Neural progenitor cell (in vitro differentiated cells): ENCODE measurements at regions not wholly inside any gene's neighbourhood (a gene's known extent, or its start where the extent isn't known, plus 50 kb on each side); places are given as distances from the start of the nearest gene placed in this dataset.

Experiments
- DNase-seq: peaks from one replicate; pipeline ENCODE4 v3.0.0-alpha.2; 2016; ENCODE audit warnings: low spot score
- H2AFZ ChIP-seq: fragments of 200-600 bp; sonication (generic); replicated peaks from 2 replicates; pipeline ENCODE4 v1.6.1; 2016; ENCODE audit warnings: antibody characterized with exemption
- H3F3A ChIP-seq: fragments of 200-600 bp; sonication (generic); 2 replicates; pipeline ENCODE4 v1.6.1; 2016; ENCODE audit warnings: antibody characterized with exemption, low read depth
- H3K27ac ChIP-seq: fragments of 200-600 bp; sonication (generic); 2 replicates; pipeline ENCODE4 v1.5.1; 2016; ENCODE audit warnings: mild to moderate bottlenecking
- H3K27me3 ChIP-seq: fragments of 200-600 bp; sonication (generic); 2 replicates; pipeline ENCODE4 v1.6.1; 2016; ENCODE audit warnings: mild to moderate bottlenecking, moderate library complexity
- H3K36me3 ChIP-seq: fragments of 200-600 bp; sonication (generic); 2 replicates; pipeline ENCODE4 v1.5.1; 2016
- H3K4me1 ChIP-seq: fragments of 200-600 bp; sonication (generic); 2 replicates; pipeline ENCODE4 v1.6.1; 2016; ENCODE audit warnings: mixed run types
- H3K4me2 ChIP-seq: fragments of 200-600 bp; sonication (generic); 2 replicates; pipeline ENCODE4 v1.6.1; 2016
- H3K4me3 ChIP-seq: fragments of 200-600 bp; sonication (generic); 2 replicates; pipeline ENCODE4 v1.5.1; 2016
- H3K79me2 ChIP-seq: fragments of 200-600 bp; sonication (generic); 2 replicates; pipeline ENCODE4 v1.6.1; 2016; ENCODE audit warnings: low read depth
- H3K9ac ChIP-seq: fragments of 200-600 bp; sonication (generic); 2 replicates; pipeline ENCODE4 v1.6.1; 2016
- H3K9me3 ChIP-seq: fragments of 200-600 bp; sonication (generic); 2 replicates; pipeline ENCODE4 v1.5.1; 2016; ENCODE audit warnings: low read depth
- H4K20me1 ChIP-seq: fragments of 200-600 bp; sonication (generic); 2 replicates; pipeline ENCODE4 v1.6.1; 2016; ENCODE audit warnings: low read depth
- H3K27ac Mint-ChIP-seq: 3 replicates; pipeline ENCODE4 v1.8.0; 2021; ENCODE audit warnings: mixed read lengths
- H3K27me3 Mint-ChIP-seq: 2 replicates; pipeline ENCODE4 v1.8.0; 2022; ENCODE audit warnings: low read depth, mild to moderate bottlenecking, inconsistent platforms, moderate library complexity, mixed read lengths; ENCODE audit not compliant: insufficient read depth
- H3K36me3 Mint-ChIP-seq: 3 replicates; pipeline ENCODE4 v1.8.0; 2021; ENCODE audit warnings: mixed read lengths
- H3K4me1 Mint-ChIP-seq: 3 replicates; pipeline ENCODE4 v1.8.0; 2021; ENCODE audit warnings: mixed read lengths
- H3K4me3 Mint-ChIP-seq: 3 replicates; pipeline ENCODE4 v1.8.0; 2021; ENCODE audit warnings: mild to moderate bottlenecking, moderate library complexity, mixed read lengths
- H3K9me3 Mint-ChIP-seq: 3 replicates; pipeline ENCODE4 v1.8.0; 2020; ENCODE audit warnings: mixed read lengths
- EZH2 ChIP-seq: fragments of 200-600 bp; sonication (generic); IDR thresholded peaks from 2 replicates; pipeline ENCODE4 v1.6.1; 2017; ENCODE audit warnings: antibody characterized with exemption, mild to moderate bottlenecking, moderate library complexity
- EZH2phosphoT487 ChIP-seq: fragments of 200-600 bp; sonication (generic); IDR thresholded peaks from 2 replicates; pipeline ENCODE4 v1.6.1; 2017; ENCODE audit warnings: antibody characterized with exemption
- TF ChIP-seq, protein P1 (sequence below): fragments of 200-600 bp; sonication (generic); IDR thresholded peaks from 2 replicates; pipeline ENCODE4 v1.5.1; 2017; ENCODE audit warnings: antibody characterized with exemption, mild to moderate bottlenecking

DNA sequence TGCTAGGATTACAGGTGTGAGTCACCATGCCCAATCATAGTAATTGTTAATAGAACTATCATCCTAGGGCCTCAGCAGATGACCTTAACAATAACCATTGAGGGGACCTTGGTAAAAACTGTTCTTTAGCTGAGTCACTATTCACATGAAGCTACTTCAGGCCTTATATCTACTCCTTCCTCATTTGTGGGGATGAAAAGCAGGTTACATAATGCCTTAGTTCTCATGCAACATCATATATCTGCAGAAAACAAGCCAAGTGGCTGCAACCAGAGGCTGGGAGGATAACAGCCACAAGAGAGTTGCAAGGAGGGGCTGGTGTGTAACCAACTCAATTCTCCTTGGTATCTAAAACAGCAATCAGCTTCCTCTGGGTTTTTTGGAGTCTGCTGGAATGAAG is 445.4 kb downstream of the NBAS start:
- Mint-ChIP-seq H3K9me3 (peaks cover 33% of the 10 kb centered on the region), H3K36me3 (peaks cover 4% of the 10 kb centered on the region), H3K27me3 (peaks cover 13% of the 10 kb centered on the region), H3K27ac (no peak overlapping the region), H3K4me1 (peaks cover 16% of the 10 kb centered on the region), H3K4me3 (no peak overlapping the region)
- Histone ChIP-seq H3K4me3 (no peak overlapping the region), H3K27me3 (no peaks in the 10 kb centered on the region), H3K4me1 (no peaks in the 10 kb centered on the region), H3K9me3 (peaks cover 12% of the 10 kb centered on the region), H2AFZ (no peak overlapping the region), H3K27ac (no peak overlapping the region), H3K79me2 (no peaks in the 10 kb centered on the region), H3K4me2 (no peak overlapping the region), H3K36me3 (peaks cover 5% of the 10 kb centered on the region), H3K9ac (no peak overlapping the region), H4K20me1 (no peaks in the 10 kb centered on the region), H3F3A (no peaks in the 10 kb centered on the region)
- no peak for DNase-seq
- TF ChIP-seq EZH2phosphoT487 (no peak), EZH2 (no peak)
- TF ChIP-seq, protein P1, sequence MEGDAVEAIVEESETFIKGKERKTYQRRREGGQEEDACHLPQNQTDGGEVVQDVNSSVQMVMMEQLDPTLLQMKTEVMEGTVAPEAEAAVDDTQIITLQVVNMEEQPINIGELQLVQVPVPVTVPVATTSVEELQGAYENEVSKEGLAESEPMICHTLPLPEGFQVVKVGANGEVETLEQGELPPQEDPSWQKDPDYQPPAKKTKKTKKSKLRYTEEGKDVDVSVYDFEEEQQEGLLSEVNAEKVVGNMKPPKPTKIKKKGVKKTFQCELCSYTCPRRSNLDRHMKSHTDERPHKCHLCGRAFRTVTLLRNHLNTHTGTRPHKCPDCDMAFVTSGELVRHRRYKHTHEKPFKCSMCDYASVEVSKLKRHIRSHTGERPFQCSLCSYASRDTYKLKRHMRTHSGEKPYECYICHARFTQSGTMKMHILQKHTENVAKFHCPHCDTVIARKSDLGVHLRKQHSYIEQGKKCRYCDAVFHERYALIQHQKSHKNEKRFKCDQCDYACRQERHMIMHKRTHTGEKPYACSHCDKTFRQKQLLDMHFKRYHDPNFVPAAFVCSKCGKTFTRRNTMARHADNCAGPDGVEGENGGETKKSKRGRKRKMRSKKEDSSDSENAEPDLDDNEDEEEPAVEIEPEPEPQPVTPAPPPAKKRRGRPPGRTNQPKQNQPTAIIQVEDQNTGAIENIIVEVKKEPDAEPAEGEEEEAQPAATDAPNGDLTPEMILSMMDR, result no peak

DNA sequence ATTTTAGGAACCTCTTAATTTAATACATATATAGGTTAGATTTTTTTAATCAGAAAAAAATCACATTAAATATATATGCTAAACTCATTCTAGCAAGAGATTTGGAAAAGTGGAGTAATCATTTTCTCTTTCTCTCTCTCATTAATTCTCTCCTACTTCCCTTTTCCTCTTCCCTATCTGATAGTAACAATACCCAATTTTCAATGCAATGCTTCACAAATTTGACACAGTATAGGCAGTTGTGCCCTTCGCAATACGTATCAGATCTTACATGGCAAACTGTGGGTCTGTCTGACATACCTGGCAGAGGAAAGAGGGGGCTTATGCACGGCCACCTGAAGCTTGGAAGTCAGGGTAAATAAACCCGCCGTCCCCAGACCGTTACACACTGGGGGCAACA is 444.3 kb downstream of the NBAS start:
- Mint-ChIP-seq H3K9me3 (peaks cover 33% of the 10 kb centered on the region), H3K4me1 (peaks cover 23% of the 10 kb centered on the region), H3K4me3 (no peak overlapping the region), H3K27ac (no peak overlapping the region), H3K36me3 (no peaks in the 10 kb centered on the region), H3K27me3 (peaks cover 10% of the 10 kb centered on the region)
- Histone ChIP-seq H3K27ac (no peak overlapping the region), H3K4me2 (no peak overlapping the region), H4K20me1 (no peaks in the 10 kb centered on the region), H2AFZ (no peak overlapping the region), H3K36me3 (peaks cover 5% of the 10 kb centered on the region), H3K9me3 (peaks cover 12% of the 10 kb centered on the region), H3K79me2 (no peaks in the 10 kb centered on the region), H3K27me3 (no peaks in the 10 kb centered on the region), H3K4me3 (no peak overlapping the region), H3F3A (no peaks in the 10 kb centered on the region), H3K9ac (no peak overlapping the region), H3K4me1 (no peaks in the 10 kb centered on the region)
- TF ChIP-seq, protein P1, result no peak
- no peak for TF ChIP-seq EZH2phosphoT487
- TF ChIP-seq EZH2, result no peak
- DNase-seq, result no peak
